ENCODE measurements at regions not wholly inside any gene's neighbourhood (a gene's known extent, or its start where the extent isn't known, plus 50 kb on each side); places are given as distances from the start of the nearest gene placed in this dataset.

DNA sequence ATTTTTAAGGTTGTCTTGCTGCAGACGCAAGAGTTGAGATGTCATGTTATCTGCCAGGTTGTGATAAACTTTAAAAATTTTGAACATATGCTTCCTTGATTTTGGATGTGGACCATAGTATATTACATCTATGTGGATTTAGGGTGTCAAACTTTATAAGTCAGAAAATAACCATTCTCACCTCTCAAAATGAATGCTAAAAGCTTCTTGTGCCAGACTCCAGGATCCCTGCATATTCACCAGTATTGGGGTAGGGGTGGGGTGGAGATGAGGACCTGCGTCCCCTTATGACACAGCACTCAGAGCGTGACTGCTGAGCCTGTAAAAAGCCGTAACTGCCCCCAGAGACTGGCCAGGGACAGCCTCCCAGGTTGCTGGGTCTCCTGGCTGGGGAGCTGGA, 524.4 kb downstream of the LMO7 start:
- Histone ChIP-seq H3K36me3 (no peaks in the 10 kb centered on the region), H3K4me3 (no peak overlapping the region), H3K27ac (peak overlapping the region in 1 of 2 donors; percentile 14), H3K9me3 (no peaks in the 10 kb centered on the region), H3K27me3 (no peaks in the 10 kb centered on the region), H3K4me1 (peaks cover 0 to 23% of the 10 kb centered on the region in 2 donors)
- DNase-seq (ENCODE audit: low spot score): no peak
- TF ChIP-seq, protein P1, sequence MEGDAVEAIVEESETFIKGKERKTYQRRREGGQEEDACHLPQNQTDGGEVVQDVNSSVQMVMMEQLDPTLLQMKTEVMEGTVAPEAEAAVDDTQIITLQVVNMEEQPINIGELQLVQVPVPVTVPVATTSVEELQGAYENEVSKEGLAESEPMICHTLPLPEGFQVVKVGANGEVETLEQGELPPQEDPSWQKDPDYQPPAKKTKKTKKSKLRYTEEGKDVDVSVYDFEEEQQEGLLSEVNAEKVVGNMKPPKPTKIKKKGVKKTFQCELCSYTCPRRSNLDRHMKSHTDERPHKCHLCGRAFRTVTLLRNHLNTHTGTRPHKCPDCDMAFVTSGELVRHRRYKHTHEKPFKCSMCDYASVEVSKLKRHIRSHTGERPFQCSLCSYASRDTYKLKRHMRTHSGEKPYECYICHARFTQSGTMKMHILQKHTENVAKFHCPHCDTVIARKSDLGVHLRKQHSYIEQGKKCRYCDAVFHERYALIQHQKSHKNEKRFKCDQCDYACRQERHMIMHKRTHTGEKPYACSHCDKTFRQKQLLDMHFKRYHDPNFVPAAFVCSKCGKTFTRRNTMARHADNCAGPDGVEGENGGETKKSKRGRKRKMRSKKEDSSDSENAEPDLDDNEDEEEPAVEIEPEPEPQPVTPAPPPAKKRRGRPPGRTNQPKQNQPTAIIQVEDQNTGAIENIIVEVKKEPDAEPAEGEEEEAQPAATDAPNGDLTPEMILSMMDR (IDR thresholded peaks at IDR 0.05): no peak

DNA sequence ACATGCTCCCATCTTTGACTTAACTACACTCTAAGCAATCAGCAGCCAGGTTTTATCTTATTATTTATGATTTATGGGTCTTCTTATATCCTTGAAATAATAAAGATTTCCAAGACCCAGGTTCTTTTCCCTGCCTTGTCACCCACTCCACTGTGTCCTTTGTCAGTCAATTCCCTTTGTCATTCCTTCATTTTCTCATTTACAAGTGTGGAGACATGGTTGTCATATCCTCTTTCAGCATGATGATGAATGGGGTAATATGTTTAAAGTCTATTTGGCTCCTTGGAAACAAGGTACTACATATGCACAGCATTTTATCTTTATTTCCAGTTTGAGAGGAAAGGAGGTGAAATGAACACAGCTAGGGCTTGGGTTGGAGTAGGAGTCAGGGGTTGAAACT, 521.8 kb downstream of the LMO7 start:
- DNase-seq (ENCODE audit: low spot score): no peak
- H3K27me3 ChIP-seq: no peaks in the 10 kb centered on the region
- H3K36me3 ChIP-seq: no peaks in the 10 kb centered on the region
- TF ChIP-seq, protein P1 (IDR thresholded peaks at IDR 0.05): no peak
- no peak overlapping the region for H3K27ac ChIP-seq
- peaks cover 0 to 18% of the 10 kb centered on the region in 2 donors for H3K4me1 ChIP-seq
- H3K9me3 ChIP-seq: no peaks in the 10 kb centered on the region
- H3K4me3 ChIP-seq: no peak overlapping the region

DNA sequence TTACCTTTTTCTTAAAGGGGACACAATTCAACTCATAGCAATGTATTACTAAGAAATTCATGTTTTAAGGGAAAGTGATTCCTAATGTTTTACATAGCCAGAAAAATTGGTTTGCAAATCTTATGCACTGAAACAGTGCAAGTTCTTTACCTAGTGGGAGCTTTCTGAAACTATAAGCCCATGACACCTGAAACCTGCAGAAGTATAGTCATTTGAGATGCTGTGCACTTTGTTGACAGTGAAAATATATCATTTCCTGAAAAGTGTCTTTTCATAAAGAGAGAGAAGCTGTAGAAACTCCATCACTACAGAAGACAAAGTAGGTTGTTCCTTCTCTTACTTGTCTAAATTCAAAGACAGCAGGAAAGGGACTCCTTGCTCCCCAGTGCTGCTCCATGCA, 517.1 kb downstream of the LMO7 start:
- Histone ChIP-seq H3K4me1 (no peaks in the 10 kb centered on the region), H3K9me3 (no peaks in the 10 kb centered on the region), H3K4me3 (no peak overlapping the region), H3K36me3 (no peaks in the 10 kb centered on the region), H3K27me3 (no peaks in the 10 kb centered on the region), H3K27ac (no peak overlapping the region)
- no peak for DNase-seq (ENCODE audit: low spot score)
- TF ChIP-seq, protein P1 (IDR thresholded peaks at IDR 0.05): no peak

DNA sequence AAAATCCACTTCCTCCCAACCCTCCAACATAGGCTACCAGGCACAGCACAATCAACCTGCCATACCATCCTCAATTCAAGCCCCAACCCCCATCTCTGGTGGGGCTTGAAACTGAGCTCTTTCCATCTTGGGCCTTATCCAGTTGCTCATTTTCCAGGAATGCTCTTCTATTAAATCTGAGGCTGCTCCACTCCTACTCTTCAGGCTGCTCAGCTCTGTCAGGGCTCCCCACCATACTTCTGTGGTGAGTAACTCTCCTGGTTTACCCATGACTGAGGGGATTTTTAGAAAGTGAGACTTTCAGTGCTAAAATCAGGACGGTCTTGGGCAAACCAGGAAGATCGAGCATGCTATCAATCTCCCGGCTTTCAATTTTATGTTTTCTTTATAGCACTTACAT, 512.8 kb downstream of the LMO7 start:
- TF ChIP-seq, protein P1 (IDR thresholded peaks at IDR 0.05): no peak
- no peaks in the 10 kb centered on the region for H3K36me3 ChIP-seq
- no peak for DNase-seq (ENCODE audit: low spot score)
- no peaks in the 10 kb centered on the region for H3K9me3 ChIP-seq
- no peaks in the 10 kb centered on the region for H3K27me3 ChIP-seq
- no peak overlapping the region for H3K4me3 ChIP-seq
- H3K27ac ChIP-seq: no peak overlapping the region
- H3K4me1 ChIP-seq: no peaks in the 10 kb centered on the region

DNA sequence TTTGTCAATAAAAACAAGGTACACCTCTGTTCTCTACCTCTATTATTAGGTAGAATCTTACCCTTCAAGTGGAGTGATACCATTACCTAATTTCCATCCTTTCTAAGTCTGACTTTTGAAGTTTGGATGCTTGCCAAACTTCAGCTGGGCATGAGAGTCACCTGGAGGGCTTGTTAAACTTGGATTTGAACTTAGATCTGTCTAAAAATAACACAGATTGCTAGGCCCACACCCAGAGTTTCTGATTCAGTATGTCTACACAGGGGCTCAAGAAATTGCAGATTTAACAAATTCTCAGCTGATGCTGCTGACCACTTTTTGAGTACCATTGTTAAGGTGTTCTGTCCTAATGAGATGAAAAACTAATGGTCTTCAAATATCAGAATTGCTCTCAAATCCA, 512.2 kb downstream of the LMO7 start:
- Histone ChIP-seq H3K4me1 (no peaks in the 10 kb centered on the region), H3K4me3 (no peak overlapping the region), H3K27me3 (no peaks in the 10 kb centered on the region), H3K36me3 (no peaks in the 10 kb centered on the region), H3K9me3 (no peaks in the 10 kb centered on the region), H3K27ac (no peak overlapping the region)
- TF ChIP-seq, protein P1 (IDR thresholded peaks at IDR 0.05): no peak
- no peak for DNase-seq (ENCODE audit: low spot score)

DNA sequence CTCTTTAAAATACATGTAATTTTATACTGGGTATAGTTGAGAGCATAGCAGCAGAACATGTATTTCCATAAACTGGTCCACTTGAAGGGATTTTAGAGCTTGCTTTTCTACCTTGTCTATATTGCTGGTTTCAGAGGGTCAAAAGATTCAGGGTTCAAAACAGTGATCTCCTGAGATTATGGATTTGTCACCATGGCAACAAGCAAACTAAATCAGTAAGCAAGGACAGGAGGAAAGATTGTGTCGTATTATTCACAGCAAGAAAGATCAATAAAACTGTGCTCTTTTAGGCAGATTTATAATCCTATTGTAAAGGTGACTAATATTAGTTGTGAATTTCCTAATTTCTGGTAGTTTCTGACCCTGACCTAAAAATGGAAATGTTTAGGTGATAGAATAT, 496.4 kb downstream of the LMO7 start:
- Histone ChIP-seq H3K9me3 (no peaks in the 10 kb centered on the region), H3K4me3 (no peak overlapping the region), H3K36me3 (no peaks in the 10 kb centered on the region), H3K27me3 (no peaks in the 10 kb centered on the region), H3K4me1 (no peaks in the 10 kb centered on the region), H3K27ac (no peak overlapping the region)
- DNase-seq (ENCODE audit: low spot score): no peak
- TF ChIP-seq, protein P1 (IDR thresholded peaks at IDR 0.05): no peak

Measured in right atrium auricular region (tissue), 2 donors.